CD1c-positive myeloid dendritic cell (primary cell): ENCODE measurements at regions not wholly inside any gene's neighbourhood (a gene's known extent, or its start where the extent isn't known, plus 50 kb on each side); places are given as distances from the start of the nearest gene placed in this dataset.
"Not testable (repeated sequence)": the region's sequence is repeated elsewhere in the genome, so short reads cannot be mapped to it uniquely, and the experiment has no call there.

ENCODE experiments used
- DNase-seq: peaks from one replicate; pipeline ENCODE4 v3.0.0-alpha.2; 2016; ENCODE audit errors: extremely low spot score

GRCh38 chr13:73301622-73302021, 242.8 kb downstream of the KLF5 start:
- not testable (repeated sequence) for DNase-seq

DNA sequence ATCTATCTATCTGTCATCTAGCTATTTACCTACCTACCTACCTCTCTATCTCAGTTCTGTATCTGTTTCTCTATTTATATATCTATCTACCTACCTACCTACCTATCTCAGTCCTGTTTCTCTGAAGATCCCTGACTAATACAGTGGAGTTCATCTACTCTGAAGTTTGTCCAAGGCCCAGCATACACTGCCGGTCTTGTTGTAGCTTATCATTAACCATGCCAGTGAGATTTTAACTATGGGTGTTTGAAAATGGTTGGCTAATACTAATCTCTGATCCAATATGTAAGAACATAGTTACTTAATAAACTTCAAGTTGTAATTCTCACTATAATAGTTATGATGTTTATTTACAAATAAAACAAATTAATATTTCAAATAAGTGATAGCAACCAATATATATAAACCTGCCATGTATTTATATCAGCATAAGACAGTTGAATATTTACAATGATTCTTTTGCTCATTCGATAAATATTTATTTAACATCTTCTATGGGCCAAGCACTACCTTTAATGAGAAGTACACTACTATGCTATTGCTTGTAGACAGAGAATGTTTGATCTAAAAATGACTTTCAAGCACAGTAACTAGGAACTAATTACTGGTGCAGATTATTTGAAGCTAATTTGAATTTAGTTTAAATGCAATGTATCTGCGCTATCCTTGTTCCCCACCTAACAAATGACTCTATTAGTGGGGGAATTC, 242.1 kb downstream of the KLF5 start:
- no peak for DNase-seq

DNA sequence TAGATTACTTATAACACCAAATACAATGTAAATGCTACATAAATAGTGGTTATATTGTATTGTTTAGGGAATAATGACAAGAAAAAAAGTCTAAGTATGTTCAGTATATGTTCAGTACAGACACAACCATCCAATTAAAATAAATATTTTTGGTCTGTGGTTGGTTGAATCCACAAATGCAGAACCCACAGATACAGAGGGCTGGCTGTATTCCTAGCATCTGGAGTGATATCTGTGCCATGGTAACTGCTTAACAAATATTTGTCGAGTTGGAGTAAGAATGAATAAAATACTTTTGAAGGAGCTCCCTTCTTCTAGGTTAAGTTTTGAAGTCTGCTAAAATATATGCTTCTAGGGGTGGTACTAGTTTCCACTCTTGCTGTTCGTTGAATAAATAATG, 241.0 kb downstream of the KLF5 start:
- DNase-seq, result no peak

DNA sequence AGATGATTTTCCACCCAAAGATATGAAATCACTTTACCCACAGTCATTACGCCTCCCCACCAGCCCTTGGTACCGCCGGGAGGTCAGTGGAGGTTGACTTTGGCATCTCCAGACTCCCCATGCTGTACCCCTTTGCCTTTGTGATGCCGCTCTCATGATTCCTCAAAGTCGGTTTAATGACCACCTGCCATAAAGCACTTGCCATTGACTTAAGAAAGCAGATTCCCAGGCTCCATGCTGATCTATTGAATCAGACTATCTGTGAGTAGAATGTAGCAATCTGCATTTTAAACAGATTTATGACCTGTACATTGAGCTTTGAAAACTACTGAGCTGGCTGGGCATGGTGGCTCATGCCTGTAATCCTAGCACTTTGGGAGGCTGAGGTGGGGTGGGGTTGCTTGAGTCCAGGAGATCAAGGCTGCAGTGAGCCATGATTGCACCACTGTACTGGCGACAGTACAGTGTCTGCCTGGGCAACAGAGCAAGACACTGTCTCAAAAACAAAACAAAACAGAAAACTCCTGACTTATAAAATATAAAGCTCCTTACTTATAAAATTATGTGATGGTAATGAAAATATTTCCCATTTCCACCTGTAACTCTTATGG, 235.2 kb downstream of the KLF5 start:
- no peak for DNase-seq

- no peak for DNase-seq
Observed at GRCh38 chr13:73292127-73292526, 233.3 kb downstream of the KLF5 start.

DNA sequence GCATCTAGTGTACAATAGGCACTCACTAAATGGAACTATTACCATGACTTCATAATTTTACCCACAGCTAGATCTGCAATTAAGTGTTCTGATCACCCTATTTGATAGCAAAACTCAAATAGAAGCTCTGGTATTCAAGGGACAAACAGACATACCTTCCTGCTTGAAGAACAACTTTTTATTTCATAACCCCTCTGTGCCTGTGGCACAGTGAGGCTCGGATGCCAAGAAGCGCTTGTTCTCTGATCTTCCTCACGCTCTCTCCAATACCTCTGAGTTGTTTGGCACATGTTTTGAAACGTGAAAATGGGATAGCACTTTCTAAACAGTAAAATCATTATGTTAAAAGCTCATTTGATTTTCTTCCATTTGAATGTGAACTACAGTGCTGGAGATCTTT, 232.0 kb downstream of the KLF5 start:
- DNase-seq, result no peak

DNA sequence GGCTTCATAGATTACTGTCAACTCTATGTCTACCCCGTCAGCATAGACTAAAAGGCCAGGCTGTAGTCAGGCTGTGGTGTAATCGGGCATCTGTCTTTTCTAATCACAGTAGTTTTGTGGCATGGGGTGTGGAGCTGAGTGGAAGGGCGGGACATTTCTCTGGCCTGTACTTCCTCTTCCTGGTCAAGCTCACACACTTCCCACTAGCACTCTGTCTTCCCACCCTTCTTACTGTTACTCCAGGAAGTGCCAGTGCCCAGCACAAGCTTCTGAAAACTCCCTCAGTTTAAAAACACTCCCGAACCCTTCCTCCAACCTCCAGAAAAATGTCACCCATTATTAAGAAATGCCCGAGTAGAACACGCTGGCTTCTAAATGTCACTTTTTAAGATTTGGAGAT, 229.8 kb downstream of the KLF5 start:
- no peak for DNase-seq

DNA sequence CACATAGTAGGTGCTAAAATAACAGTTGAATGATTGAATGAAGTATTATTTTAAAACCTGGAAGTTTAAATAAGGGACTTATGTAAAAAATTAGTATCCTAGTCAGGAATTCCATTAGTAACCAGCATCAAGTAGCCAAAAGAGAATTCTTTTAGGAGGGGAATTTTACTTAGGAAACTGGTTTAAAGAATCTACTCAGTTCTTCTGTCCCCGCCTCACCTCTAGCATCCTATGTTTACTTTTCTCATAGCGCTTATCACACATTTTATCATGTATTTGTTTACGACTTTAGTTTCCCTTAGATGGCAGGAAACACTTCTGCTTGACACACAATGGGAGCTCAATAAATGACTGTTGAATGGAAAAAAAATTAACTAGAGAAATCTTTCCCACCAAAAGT, 229.0 kb downstream of the KLF5 start:
- no peak for DNase-seq

GRCh38 chr13:73286942-73287620, 228.3 kb downstream of the KLF5 start:
- DNase-seq, result no peak

DNA sequence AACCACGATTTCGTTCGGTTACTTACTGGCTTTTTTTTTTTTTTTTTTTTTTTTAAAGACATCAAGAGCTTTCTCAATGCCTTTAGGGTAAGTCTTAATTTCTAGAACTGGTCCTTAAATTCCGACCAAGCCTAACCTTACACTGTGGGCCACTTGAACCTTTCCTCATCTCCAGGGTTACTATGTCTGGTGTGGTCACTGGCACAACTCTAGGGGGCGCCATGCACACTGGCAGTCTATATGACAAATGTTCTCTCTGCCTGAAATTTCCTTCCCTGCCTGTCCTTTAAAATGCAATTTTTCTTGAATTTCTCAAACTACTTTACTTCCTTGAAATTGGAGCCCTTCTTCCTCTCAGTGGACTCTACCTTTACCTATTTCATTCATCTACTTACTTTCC, 227.4 kb downstream of the KLF5 start:
- no peak for DNase-seq

DNA sequence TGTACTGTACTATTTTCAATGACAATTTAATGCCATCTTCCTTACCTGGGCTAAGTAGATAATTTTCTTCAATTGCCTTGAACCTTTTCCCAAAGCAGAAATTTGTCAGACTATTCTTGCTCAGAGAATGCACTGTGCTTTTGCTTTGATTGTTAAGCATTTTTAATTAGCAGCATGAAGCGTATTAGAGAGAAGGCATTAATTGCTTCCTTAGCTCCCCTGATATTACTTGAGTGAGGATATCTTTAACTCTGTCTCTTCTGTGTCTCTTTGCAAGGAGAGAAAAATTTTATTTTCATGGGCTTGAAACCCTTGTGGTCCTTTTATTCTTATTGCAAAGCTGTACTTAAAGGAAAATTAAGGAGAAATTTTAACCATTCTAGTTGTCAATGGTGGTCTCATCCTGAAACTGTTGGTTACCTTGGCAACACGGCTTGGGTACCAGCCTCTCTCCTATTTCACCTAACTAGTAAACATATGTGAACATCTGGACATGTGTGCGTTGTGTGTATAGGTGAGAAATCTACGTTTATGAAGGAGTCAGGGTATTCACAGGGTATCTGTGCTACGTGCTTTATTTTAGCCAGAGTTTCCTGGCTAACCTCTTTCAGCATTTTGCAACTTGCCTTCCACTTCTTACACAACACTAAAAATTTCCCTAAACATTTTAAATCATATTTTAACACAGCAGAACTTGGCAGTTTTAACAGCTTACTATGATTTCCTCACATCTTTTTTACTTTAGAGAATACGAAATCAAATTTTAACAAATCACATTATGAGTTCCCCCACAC, 225.5 kb downstream of the KLF5 start:
- DNase-seq, result no peak

GRCh38 chr13:73283636-73284035, 224.8 kb downstream of the KLF5 start:
- no peak for DNase-seq

DNA sequence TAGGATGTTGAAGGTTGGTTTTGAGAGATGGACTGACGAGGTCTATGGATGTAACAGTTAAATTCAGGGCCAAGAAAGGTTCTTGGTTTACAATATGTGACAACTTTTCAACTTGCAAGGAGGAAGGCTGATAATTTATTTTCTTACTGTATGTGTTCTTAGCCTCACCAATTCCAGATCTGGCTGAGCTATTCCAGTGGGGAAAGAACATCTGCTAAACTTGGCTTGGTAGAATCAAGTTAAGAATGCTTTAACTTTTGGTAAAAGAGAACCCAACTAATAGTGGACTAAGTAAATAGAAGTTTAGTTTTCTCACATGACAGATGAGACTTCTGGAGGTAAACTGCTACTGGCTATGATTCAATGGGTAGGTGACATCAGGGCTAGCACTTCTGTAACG, 222.9 kb downstream of the KLF5 start:
- no peak for DNase-seq

GRCh38 chr13:73278186-73278585, 219.4 kb downstream of the KLF5 start:
- no peak for DNase-seq

DNA sequence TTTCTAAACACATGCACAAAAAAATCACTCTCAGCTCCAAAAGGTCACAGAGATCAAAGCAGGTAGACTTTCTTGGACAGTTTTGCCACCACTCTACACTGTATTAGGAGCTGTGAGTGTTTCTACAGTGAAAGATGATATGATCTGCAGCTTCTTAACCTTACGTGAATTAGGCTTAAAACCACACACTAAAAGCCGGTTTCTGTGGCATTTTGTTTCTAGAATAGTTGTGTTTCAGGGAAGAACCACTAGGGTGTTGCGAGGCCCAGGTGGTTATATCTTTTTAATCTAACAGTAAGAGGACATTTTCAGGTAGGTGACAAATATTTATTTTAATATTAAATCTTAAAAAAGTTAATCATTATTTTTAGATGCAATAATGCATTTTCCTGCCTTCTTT, 216.4 kb downstream of the KLF5 start:
- no peak for DNase-seq

GRCh38 chr13:73274147-73274546, 215.3 kb downstream of the KLF5 start:
- no peak for DNase-seq

GRCh38 chr13:73273745-73274144, 214.9 kb downstream of the KLF5 start:
- DNase-seq, result no peak

- no peak for DNase-seq
Observed at GRCh38 chr13:73273276-73273675, 214.5 kb downstream of the KLF5 start.

DNA sequence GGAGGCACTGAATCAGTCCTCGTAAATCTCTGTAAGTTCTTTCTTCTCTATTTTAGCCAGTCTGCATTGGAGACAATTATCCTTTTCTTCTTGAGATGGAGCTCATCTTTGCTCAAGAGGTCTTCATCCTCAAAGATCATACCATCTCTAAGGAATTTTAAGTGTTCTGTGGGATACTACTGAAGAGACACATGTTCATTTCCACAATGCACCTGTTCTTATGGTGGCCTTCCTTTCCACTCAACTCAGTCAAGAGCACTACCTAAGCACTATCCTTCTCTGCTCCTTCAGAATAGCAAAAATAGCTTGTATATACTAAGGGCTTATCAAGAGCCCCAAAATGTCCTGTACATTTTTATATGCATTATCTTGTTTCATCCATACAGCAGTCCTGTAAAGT, 214.0 kb downstream of the KLF5 start:
- DNase-seq, result no peak

DNA sequence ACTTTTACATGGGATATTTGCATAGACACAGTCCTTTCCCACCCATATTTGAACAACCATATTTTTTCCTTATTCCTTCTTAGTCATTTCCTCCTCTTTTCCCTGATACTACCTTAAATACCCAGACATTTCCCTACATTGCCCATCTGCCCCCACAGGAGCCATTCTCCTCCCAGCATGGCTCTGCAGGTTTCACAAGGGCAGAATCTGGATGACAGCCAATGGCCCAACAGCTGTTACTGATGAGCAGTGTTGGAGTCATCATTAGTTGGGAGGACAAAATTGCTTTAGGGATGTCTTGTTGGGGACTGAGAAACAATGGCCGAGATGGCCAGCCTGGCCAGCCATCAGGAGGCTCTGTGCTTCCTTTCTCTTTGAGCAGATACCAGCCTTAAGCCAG, 209.5 kb downstream of the KLF5 start:
- no peak for DNase-seq

DNA sequence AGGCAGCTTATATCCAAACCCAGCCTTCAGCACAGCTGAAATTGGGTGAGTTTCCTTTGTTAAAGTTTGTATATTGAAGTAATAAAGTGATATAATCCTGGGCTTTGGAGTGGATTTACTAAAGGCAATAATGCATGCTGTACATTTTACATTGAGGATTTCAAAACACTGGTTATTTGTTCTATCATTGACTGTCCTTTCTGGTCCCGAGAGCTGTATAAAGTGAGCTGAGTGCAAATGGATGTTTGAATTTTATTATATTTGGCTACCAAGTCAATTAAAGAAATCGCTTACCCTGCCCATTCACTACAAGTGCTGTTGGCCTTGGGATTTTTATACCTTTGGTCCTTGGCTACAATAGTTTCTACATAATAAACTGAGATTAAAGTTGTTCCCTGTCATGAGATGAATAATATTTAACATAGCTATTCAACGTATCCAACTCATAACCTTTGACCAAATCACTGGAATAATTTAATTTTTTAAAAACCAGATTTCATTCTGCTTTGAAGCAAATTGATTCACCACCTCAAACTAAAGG, 207.9 kb downstream of the KLF5 start:
- DNase-seq, result no peak
